ENCODE measurements at regions not wholly inside any gene's neighbourhood (a gene's known extent, or its start where the extent isn't known, plus 50 kb on each side); places are given as distances from the start of the nearest gene placed in this dataset.

DNA sequence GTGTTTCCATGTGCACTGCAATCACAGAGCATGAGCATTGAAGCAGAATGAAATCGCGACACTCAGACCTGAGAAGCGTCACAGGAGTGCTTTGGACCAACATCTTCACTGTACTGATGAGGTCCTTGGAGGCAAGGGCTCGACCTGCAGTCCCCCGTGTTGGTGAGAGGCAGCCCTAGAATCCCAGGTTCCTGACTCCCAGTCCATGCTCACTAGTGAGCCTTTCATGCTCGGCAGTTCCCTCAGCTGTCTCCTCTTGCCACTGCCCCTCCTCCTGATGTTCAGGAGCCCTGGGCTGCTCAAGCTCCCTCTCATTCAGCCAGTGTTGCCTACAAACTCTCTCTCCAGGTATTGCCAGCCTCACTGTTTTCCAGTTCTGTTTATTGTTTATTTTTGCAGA lies 291.4 kb downstream of the DYSF start:
- Histone ChIP-seq H3K9ac (ENCODE audit: low read length) (no peak overlapping the region), H2AFZ (ENCODE audit: low read length) (no peak overlapping the region), H3K4me2 (ENCODE audit: low read depth, low read length) (no peak overlapping the region), H3K4me3 (ENCODE audit: low read length) (no peak overlapping the region), H3F3A (ENCODE audit: insufficient read depth, low read length) (no peaks in the 10 kb centered on the region), H3K27ac (ENCODE audit: low read length) (no peak overlapping the region), H3K27me3 (replicated peaks; ENCODE audit: insufficient read depth, low read length) (no peaks in the 10 kb centered on the region), H3K4me1 (ENCODE audit: low read length) (no peaks in the 10 kb centered on the region), H3K9me3 (replicated peaks; ENCODE audit: insufficient read depth, low read length) (no peaks in the 10 kb centered on the region), H3K36me3 (replicated peaks; ENCODE audit: insufficient read depth, low read length) (no peaks in the 10 kb centered on the region), H3K79me2 (ENCODE audit: low read length) (no peaks in the 10 kb centered on the region), H4K20me1 (ENCODE audit: insufficient read depth, low read length) (no peaks in the 10 kb centered on the region), H3K9me2 (replicated peaks; ENCODE audit: insufficient read depth, low read length) (no peaks in the 10 kb centered on the region)
- DNase-seq: no peak
- TF ChIP-seq EZH2 (optimal IDR thresholded peaks at IDR 0.05; ENCODE audit: low read depth, low read length): no peak
- no peak for TF ChIP-seq CTCF (IDR thresholded peaks at IDR 0.05; ENCODE audit: low read length)
- no peak for TF ChIP-seq EZH2phosphoT487 (IDR thresholded peaks at IDR 0.05; ENCODE audit: low read length)

DNA sequence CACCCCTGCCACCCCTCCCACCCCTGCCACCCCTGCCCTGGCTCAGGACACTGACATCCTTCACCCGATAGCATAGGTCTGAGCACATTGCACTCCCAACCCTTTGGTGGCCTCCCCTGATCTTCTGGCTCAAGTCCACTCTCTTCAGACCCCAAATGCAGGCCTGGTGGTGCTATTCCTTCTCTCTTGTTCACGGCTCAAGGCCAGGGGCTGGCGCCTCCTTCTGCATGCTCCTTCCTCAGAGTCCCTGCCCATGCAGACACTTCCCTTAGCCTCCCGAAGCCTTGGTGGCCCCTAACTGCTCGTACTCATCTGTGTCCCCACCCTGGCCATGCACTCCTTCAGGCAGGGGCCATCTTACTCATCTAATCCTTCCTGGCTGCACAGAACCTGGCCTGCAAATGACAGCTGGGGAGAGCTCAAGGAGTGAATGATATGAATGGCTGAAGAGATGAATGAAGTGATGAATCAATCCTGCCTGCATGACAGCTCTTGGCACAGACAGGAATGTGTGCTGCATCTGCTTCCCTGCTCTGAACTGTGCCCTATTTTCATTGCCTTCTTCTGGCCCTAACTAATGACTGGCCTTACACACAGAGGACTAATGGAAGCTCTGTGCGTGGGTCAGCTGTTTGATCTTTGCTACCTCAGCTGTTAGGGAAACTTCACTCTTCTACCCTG lies 290.8 kb downstream of the DYSF start:
- Histone ChIP-seq H3K9me2 (replicated peaks; ENCODE audit: insufficient read depth, low read length) (no peaks in the 10 kb centered on the region), H3K9me3 (replicated peaks; ENCODE audit: insufficient read depth, low read length) (no peaks in the 10 kb centered on the region), H3K27me3 (replicated peaks; ENCODE audit: insufficient read depth, low read length) (no peaks in the 10 kb centered on the region), H3K79me2 (ENCODE audit: low read length) (no peaks in the 10 kb centered on the region), H2AFZ (ENCODE audit: low read length) (no peak overlapping the region), H3K4me1 (ENCODE audit: low read length) (no peaks in the 10 kb centered on the region), H3K36me3 (replicated peaks; ENCODE audit: insufficient read depth, low read length) (no peaks in the 10 kb centered on the region), H3K4me3 (ENCODE audit: low read length) (no peak overlapping the region), H4K20me1 (ENCODE audit: insufficient read depth, low read length) (no peaks in the 10 kb centered on the region), H3K27ac (ENCODE audit: low read length) (no peak overlapping the region), H3K9ac (ENCODE audit: low read length) (no peak overlapping the region), H3F3A (ENCODE audit: insufficient read depth, low read length) (no peaks in the 10 kb centered on the region), H3K4me2 (ENCODE audit: low read depth, low read length) (no peak overlapping the region)
- no peak for DNase-seq
- TF ChIP-seq EZH2 (optimal IDR thresholded peaks at IDR 0.05; ENCODE audit: low read depth, low read length) (no peak), CTCF (IDR thresholded peaks at IDR 0.05; ENCODE audit: low read length) (no peak), EZH2phosphoT487 (IDR thresholded peaks at IDR 0.05; ENCODE audit: low read length) (no peak)

- H3K4me1 ChIP-seq (ENCODE audit: low read length): no peaks in the 10 kb centered on the region
- H3K9me2 ChIP-seq (replicated peaks; ENCODE audit: insufficient read depth, low read length): no peaks in the 10 kb centered on the region
- H3K27ac ChIP-seq (ENCODE audit: low read length): no peak overlapping the region
- H4K20me1 ChIP-seq (ENCODE audit: insufficient read depth, low read length): no peaks in the 10 kb centered on the region
- H3K79me2 ChIP-seq (ENCODE audit: low read length): no peaks in the 10 kb centered on the region
- H3K9ac ChIP-seq (ENCODE audit: low read length): no peak overlapping the region
- no peak overlapping the region for H3K4me2 ChIP-seq (ENCODE audit: low read depth, low read length)
- DNase-seq: no peak
- H3K9me3 ChIP-seq (replicated peaks; ENCODE audit: insufficient read depth, low read length): no peaks in the 10 kb centered on the region
- H3K4me3 ChIP-seq (ENCODE audit: low read length): no peak overlapping the region
- no peaks in the 10 kb centered on the region for H3K27me3 ChIP-seq (replicated peaks; ENCODE audit: insufficient read depth, low read length)
- H2AFZ ChIP-seq (ENCODE audit: low read length): no peak overlapping the region
- no peaks in the 10 kb centered on the region for H3K36me3 ChIP-seq (replicated peaks; ENCODE audit: insufficient read depth, low read length)
- TF ChIP-seq CTCF (IDR thresholded peaks at IDR 0.05; ENCODE audit: low read length): no peak
- no peaks in the 10 kb centered on the region for H3F3A ChIP-seq (ENCODE audit: insufficient read depth, low read length)
Observed at GRCh38 chr2:71742953-71743601, 289.7 kb downstream of the DYSF start.

Measured in MM.1S (cell line).